ENCODE measurements at regions not wholly inside any gene's neighbourhood (a gene's known extent, or its start where the extent isn't known, plus 50 kb on each side); places are given as distances from the start of the nearest gene placed in this dataset.
"Not testable (repeated sequence)": the region's sequence is repeated elsewhere in the genome, so short reads cannot be mapped to it uniquely, and the experiment has no call there.

DNA sequence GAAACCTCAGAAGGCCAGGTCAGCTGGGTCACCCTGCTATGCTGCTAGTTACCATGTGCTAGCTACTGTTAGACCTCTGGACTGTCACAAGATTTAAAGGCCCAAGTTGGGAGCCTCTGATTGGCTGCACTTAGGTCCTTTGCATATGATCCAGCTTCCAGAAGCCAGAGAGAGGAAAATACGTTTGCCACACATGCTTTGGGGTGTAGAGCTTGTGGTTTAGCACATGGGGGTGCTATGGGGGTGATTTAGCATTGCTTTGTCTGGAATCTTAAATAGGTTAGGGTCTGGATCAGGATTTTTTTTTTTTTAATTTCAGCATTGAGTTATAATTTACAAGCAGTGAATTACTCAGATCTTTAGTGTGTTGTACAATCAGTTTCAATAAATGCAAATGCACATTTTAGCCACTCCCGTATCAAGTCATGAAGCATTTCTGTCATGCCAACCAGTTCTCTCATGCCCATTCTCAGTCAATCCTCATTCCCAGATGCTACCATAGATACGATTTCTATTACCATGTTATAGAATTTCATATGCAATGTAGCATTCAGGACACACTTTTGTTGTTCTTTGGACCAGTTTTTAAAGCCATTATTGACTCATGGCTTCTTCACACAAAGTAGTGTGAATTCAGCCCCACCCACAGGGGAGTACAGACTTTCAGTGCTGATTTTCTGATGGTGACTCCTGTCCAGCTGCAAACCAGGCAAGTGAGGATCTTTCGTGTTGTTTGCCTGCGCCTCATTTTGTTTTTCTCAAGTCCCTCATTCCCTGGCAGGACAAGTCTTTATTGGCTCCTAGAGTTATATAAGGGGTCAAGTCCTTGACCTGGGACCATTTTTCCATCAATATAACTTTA is 250.4 kb downstream of the LRRC70 start:
- ChIA-PET CTCF (no interaction called here), POLR2A (ENCODE audit: low non-redundant PET) (no interaction called here)
- H3K27ac ChIP-seq = no peak overlapping the region
- TF ChIP-seq, protein P1, sequence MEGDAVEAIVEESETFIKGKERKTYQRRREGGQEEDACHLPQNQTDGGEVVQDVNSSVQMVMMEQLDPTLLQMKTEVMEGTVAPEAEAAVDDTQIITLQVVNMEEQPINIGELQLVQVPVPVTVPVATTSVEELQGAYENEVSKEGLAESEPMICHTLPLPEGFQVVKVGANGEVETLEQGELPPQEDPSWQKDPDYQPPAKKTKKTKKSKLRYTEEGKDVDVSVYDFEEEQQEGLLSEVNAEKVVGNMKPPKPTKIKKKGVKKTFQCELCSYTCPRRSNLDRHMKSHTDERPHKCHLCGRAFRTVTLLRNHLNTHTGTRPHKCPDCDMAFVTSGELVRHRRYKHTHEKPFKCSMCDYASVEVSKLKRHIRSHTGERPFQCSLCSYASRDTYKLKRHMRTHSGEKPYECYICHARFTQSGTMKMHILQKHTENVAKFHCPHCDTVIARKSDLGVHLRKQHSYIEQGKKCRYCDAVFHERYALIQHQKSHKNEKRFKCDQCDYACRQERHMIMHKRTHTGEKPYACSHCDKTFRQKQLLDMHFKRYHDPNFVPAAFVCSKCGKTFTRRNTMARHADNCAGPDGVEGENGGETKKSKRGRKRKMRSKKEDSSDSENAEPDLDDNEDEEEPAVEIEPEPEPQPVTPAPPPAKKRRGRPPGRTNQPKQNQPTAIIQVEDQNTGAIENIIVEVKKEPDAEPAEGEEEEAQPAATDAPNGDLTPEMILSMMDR (conservative IDR thresholded peaks at IDR 0.05; ENCODE audit: low read depth) = no peak
- DNase-seq (ENCODE audit: low spot score) = no peak

DNA sequence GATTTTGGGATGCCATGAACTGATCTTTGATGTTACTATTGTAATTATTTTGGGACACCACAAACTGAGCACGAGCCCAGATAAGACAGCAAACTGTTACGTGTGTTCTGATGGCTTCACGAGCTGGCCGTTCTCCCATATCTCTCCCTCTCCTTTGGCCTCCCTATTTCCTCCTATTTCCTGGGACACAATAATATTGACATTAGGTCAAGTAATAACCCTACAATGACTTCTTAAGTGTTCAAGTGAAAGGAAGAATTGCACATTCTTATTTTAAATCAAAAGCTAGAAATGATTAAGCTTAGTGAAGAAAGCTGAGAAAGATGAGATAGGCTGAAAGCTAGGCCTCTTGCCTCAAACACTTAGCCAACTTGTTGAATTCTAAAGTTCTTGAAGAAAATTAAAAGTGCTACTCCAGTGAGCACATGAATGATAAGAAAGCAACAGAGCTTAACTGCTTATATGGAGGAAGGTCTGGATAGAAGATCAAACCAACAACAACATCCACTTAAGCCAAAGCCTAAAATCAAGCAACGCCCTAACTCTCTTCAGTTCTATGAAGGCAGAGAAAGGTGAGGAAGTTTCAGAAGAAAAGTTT is 247.1 kb downstream of the LRRC70 start:
- H3K27ac ChIP-seq = no peak overlapping the region
- POLR2A ChIA-PET (ENCODE audit: low non-redundant PET) = no interaction called here
- DNase-seq (ENCODE audit: low spot score) = no peak
- TF ChIP-seq, protein P1 (conservative IDR thresholded peaks at IDR 0.05; ENCODE audit: low read depth) = no peak
- CTCF ChIA-PET = interaction anchor here (0.6 kb wide), 1 partner anchor 575 kb away, joined by 3 read pairs; no protein-coding TSS in a partner anchor

DNA sequence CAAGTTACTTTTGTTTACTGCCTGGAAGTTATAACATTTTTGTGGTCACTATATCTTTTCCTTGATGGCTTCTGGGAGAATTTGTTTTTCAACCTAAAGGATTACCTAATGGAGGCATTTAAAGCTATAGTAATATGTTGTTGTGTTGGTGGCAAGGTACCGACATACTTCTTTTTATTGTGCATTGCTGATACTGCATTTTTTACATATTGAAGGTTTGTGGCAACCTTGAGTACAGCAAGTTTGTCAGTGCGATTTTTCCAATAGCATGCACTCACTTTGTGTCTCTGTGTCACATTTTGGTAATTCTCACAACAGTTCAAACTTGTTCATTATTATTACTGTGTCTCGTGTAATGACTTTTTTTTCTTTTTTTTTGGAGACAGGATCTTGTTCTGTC is 246.3 kb downstream of the LRRC70 start:
- H3K27ac ChIP-seq = no peak overlapping the region
- TF ChIP-seq, protein P1 (conservative IDR thresholded peaks at IDR 0.05; ENCODE audit: low read depth) = no peak
- no peak for DNase-seq (ENCODE audit: low spot score)
- ChIA-PET CTCF (interaction anchor here (0.6 to 0.7 kb wide), 2 partner anchors 492 to 1156 kb away, joined by 3 read pairs; no protein-coding TSS in a partner anchor), POLR2A (ENCODE audit: low non-redundant PET) (no interaction called here)

DNA sequence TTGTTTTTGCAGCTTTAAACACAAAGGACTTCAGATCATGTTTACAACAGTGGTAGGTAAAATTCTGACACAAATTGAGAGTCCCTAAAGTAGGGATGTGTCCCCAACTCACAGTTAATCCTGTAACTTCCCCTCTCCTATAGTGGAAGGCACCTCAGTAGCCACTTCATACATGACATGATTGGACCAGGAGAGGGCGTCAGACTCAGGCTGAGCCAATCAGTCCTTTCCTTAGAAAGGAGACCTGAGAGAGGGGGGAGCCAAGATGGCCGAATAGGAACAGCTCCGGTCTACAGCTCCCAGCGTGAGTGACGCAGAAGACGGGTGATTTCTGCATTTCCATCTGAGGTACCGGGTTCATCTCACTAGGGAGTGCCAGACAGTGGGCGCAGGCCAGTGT is 238.4 kb downstream of the LRRC70 start:
- H3K27ac ChIP-seq; DNase-seq (ENCODE audit: low spot score); CTCF ChIA-PET; POLR2A ChIA-PET (ENCODE audit: low non-redundant PET): not testable (repeated sequence)

DNA sequence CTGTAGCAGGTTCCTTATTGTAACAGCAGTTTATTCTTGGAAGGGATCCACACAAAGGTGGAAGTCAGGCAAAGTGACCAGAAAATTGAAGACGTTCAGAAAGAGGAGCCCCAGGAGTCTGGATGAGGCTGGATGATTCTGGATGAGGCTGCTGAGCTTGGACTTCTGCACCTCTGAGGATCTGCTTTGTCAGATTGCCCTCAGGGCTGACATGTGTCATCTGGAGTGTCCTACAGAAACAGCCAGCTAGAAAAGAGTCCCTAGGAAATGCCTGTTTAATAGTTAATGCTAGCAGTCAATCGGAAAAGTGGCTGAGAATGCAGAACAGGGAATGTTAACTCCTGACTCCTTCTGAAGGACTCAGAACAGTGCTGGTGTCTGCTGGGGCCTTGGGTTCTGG is 236.4 kb downstream of the LRRC70 start:
- H3K27ac ChIP-seq = no peak overlapping the region
- TF ChIP-seq, protein P1 (conservative IDR thresholded peaks at IDR 0.05; ENCODE audit: low read depth) = no peak
- ChIA-PET POLR2A (ENCODE audit: low non-redundant PET) (no interaction called here), CTCF (interaction anchor here (0.7 kb wide), 1 partner anchor 284 kb away, joined by 3 read pairs; no protein-coding TSS in a partner anchor)
- DNase-seq (ENCODE audit: low spot score) = no peak

DNA sequence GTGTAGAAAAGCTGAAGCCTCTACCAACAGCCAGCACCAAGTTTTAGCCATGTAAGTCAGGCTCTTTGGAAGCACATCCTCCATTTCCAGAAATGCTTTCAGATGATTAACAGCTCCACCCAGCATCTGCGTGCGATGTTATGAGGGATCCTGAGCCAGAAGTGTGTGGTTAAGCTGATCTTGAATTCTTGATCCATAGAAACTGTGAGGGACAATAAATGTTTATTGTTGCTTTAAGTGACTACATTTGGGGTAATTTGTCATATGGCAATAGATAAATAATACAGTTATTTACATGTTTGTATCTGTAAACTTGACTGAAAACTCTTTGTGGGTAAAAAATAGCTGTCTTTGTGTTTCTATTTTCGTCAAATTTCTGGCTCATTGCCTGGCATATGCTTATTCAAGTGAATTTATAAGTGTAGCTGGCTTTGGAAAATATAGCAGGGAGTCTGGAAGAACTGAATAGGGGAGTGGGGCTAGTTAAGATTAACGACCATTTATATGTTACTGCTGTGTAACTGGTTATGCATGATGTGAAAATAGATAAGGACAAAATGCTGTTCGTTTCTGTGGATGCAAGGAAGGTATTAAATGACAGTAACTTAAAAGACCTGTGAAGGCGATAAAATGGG is 234.1 kb downstream of the LRRC70 start:
- TF ChIP-seq, protein P1 (conservative IDR thresholded peaks at IDR 0.05; ENCODE audit: low read depth) = no peak
- ChIA-PET POLR2A (ENCODE audit: low non-redundant PET) (no interaction called here), CTCF (interaction anchor here (0.7 kb wide), 1 partner anchor 25 kb away, joined by 3 read pairs; no protein-coding TSS in a partner anchor)
- DNase-seq (ENCODE audit: low spot score) = no peak
- H3K27ac ChIP-seq = no peak overlapping the region

DNA sequence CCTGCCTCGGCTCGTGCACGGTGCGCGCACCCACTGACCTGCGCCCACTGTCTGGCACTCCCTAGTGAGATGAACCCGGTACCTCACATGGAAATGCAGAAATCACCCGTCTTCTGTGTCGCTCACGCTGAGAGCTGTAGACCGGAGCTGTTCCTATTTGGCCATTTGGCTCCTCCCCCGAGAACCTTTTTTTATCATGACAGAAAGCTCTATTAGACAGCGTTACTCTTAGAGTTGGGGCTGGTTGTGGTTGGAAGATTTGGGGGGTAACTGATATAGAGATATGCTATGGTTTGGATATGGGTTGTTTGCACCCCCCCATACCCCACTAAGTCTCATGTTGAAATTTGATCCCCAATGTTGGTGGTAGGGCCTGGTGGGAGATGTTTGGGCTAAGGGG is 226.2 kb downstream of the LRRC70 start:
- POLR2A ChIA-PET (ENCODE audit: low non-redundant PET); CTCF ChIA-PET; H3K27ac ChIP-seq; DNase-seq (ENCODE audit: low spot score): not testable (repeated sequence)

All from RWPE1 (cell line).